GM19238 (cell line): ENCODE measurements at regions not wholly inside any gene's neighbourhood (a gene's known extent, or its start where the extent isn't known, plus 50 kb on each side); places are given as distances from the start of the nearest gene placed in this dataset.

Source experiments
- DNase-seq: peaks from one replicate; pipeline ENCODE4 v3.0.0; 2011; ENCODE audit warnings: low spot score; ENCODE audit not compliant: insufficient read length

DNA sequence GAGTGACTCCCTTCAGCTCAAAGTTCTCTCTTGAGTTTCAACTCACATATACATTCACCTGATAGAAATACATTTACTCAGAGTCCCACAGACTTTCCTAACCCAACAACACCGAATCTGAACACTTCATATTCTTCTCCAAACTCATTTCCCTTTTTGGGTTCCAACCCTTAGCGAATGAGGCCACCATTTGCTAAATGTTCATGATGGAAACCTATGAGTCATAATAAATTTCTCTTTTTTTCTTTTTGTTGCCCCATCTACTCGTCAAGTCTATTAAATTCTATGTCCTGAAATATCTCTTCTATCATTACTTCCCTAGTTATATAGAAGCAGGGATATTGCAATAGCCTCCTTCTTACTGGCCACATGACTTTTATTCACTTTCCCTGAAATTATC lies 100.1 kb downstream of the HLX start:
- DNase-seq: no peak

DNA sequence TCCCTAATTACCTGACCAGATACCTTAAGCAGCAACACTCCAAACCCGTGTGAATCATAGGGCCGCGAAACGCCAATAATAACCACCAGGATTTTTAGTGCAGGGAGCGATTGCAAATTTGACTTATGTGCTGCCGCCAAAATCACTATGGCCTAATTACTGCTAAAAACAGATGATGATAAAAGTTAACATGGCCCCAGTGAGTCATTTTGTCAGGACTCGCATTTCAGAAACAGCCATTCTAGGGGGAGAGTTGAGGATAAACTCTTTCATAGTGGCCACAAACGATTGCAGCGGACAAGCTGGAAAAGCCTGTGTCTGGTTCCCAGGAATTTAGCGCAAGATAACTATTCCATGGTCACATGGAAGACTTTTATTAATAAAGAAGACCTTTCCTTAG lies 103.4 kb downstream of the HLX start:
- DNase-seq: no peak

DNA sequence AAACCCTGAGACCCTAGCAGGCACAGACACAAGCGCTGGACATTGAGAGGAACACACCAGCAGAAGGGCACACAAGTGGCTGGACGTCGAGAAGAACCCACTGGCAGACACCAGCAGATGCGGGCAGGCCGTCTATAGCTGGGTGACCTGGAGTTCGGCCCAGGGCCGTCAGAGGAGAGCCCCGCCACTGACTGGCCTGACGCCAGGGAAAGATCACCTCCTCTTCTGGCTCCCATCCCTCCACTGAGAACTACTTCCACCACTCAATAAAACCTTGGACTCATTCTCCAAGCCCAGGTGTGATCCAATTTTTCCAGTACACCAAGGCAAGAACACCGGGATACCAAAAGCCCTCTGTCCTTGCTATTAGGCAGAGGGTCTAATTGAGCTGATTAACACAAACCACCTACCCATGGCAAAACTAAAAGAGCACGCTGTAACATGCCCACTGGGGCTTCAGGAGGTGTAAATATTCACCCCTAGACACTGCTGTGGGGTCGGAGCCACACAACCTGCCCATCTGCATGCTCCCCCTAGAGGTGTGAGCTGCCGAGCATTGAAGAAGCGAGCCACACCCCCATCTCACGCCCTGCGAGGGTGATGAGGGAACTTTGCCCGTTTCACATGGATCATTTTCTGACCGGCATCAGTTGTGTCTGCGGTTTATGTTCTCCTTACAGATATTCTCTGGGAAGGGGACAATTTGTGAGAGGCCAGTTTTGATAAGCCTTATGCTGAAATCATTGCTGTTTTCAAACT lies 104.8 kb downstream of the HLX start:
- no peak for DNase-seq

DNA sequence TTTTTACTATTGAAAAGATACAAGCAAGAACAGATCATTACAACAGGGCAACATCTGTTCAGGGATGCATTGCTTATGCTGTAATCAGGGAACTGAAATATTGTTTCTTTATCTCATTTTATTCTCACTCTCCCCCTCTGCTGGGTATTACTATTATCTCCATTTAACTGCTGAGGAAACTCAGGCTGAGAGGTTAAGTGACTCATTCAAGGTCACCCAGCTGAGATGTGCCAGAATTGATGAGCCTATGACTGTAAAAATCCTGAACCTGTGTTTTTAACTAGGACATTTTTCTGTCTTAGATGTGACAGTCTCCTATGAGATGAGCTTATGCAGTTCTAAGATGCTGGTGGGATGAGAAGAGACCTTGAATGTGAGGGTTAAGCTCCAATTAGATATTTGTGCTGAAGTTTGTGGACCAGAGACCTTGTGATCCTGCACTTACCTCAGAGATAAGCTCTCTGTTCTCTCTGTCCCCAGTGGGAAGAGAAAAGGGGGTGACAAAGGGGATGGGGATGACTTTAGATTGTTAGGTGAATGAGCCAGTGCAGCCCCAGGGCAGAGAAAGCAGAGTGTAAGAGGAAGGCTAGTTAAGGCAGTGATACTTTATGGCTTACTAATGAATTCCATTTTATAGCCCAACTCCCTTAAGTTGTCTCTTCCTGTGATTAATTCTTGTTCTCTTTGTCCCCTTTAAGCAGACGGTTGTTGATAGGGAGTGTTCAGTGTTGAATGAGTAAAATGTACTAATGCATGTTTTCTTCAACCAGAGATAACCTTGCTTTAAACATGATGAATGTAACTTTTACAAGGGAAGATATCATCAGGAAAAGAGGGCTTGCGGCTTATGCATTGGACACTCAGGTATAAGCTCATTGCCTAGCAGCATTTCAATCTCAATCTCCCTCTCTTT lies 111.4 kb downstream of the HLX start:
- no peak for DNase-seq

- DNase-seq: no peak
Observed at GRCh38 chr1:220991506-220991905, 112.3 kb downstream of the HLX start.

- DNase-seq: no peak
Observed at GRCh38 chr1:220991959-220992704, 112.9 kb downstream of the HLX start.

GRCh38 chr1:220992705-220993052 lies 113.4 kb downstream of the HLX start:
- DNase-seq: no peak

DNA sequence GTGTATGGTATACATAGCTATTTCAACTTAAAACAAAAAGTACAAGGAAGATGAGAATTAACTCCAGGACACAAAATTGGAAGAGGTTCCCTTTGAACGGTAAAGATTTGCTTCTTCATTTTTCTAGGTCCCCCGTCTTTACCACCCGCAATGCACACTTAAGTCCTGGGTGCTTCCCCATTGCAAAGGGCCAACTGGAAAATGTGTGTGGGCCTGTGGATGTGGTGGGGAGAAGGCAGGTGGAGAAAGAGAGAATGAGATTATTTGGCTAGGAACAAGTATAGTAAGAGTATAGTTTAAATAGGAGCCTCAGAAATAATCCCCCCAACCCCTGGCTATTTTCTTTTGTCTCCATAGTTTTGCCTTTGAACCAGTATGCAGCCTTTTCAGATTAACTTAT lies 115.4 kb downstream of the HLX start:
- no peak for DNase-seq

GRCh38 chr1:220997791-220998190 lies 118.5 kb downstream of the HLX start:
- no peak for DNase-seq

DNA sequence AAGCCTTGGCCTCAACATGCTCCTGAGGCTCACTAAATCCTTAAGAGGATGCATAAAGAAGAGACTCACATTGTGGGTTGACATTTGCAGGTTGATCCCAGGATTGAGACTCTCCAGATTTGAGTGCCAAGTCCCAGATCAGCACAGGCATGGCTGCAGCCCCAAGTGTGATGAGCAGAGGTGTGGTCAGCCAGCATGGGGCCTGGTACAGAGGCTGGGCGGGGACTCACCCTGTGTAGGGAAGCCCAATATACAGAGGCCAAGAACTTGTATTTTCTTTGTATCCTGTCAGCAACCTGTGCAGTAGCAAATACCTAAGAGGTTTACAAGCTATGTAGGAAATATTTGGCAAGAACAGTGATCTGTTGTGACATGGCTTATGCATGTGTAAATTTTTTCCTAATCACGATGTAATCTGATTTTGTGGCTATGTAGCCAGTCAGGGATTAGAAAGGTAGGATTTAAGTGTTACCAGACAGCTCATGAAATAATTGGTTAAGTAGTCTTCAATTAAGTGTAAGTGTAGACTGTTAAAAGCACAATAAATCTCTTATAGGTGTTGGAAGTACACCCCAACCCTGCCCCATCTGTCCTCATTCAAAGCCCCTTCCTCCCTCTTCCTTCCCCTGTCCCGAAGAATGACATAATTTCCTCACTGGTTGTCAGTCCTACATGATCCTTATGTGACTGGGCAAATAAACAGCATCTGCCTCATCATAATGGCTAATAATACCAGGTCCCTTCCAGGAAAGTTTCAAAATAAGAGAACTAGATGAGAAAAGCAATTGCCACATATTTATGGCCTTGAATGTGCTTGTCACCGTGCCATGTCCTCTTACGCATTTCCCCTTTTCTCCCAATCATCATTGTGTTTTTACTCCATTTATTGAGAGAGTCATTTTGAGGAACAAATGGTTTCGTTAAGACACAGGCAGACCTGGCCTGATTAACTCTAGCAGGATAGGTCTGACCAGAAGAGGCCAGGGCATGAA lies 120.9 kb downstream of the HLX start:
- DNase-seq: no peak

DNA sequence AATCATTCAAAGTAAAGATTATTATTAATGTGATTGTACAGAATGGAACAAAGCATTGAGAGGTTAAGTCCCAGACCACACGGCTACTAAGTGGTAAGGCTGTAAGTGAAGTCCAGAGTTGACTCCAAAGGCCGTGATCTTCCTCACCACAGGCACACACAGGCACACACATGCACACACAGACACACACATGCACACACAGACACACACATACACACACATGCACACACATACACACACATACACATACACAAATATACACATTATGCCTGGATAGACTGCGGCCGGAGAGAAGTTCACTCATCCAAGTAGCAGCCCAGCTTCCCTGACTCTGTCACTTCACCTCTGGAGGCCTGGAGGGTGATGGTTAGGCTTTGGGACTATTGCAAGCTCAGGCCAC lies 121.9 kb downstream of the HLX start:
- DNase-seq: no peak

GRCh38 chr1:221002601-221003000 lies 123.4 kb downstream of the HLX start:
- no peak for DNase-seq

GRCh38 chr1:221011145-221011544 lies 131.9 kb downstream of the HLX start:
- no peak for DNase-seq

DNA sequence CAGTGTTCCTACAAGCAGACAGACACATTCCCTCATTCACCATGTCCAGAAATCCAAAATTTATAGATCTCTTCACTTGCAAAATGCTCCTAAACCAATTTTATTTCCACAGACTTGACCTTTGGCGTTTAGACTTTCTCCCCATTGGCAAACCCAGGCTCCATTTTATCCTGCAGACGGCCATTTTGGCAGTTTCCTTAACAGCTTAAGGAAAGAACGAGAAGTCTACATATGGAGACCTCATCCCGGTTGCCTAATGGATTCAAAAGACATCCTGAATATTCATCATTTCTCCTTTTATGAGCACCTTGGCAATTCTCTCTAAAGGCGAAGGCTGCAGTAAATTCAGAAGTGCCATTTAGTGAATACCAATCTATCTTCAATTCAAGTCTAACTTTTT lies 132.9 kb downstream of the HLX start:
- DNase-seq: no peak

- no peak for DNase-seq
Observed at GRCh38 chr1:221013691-221014660, 134.7 kb downstream of the HLX start.

- DNase-seq: no peak
Observed at GRCh38 chr1:221015159-221015790, 136.0 kb downstream of the HLX start.

DNA sequence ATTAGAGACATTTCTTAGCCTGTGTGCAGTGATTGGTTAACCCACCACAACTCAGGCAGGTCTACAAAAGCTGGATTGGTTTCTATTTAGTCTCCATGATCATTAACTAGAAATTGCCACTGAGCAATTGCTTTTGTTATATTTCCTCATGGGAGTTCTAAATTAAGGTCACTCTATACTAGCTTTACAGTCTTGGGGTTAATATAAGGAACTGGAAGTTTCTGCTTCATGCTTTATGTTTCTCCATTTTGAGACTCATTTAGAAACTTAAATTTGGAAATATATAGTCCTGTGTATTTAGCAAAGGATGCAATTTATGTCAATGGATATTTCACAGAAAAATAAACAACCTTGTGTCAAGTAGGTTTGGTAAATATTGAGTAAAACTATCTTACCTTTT lies 137.5 kb downstream of the HLX start:
- DNase-seq: no peak

DNA sequence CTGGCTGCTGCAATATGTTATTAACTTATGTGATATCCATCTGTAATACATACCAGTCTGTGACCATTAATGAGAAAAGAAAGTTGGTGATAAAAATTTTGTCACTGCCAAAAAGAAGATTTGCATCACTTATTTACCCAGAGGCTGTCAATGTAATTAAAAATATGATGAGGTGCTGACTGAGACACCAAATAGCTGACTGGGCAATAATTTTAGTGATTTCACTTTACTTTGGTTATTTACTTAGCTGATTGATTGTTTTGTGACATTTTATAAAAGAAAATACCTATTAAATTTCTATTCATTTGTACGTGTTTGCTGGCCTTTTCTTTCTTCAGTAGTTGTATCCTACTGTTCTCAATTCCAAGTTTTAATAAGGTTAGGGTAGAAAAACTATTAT lies 139.2 kb downstream of the HLX start:
- no peak for DNase-seq

GRCh38 chr1:221022331-221022730 lies 143.1 kb downstream of the HLX start:
- DNase-seq: no peak
